H1 (cell line): ENCODE measurements at regions not wholly inside any gene's neighbourhood (a gene's known extent, or its start where the extent isn't known, plus 50 kb on each side); places are given as distances from the start of the nearest gene placed in this dataset.

ENCODE experiments used
- CTCF ChIA-PET: fragments of 300-600 bp; sonication (Branson Sonifier 250); formaldehyde crosslinking; loops from one replicate; lab custom pipeline; 2021; ENCODE audit not compliant: partially characterized antibody; lab: Charles Lee
- POLR2A ChIA-PET: fragments of 300-600 bp; sonication (Branson Sonifier 250); formaldehyde crosslinking; loops from one replicate; lab custom pipeline; 2021; ENCODE audit warnings: inconsistent platforms; ENCODE audit not compliant: partially characterized antibody; lab: Charles Lee
- DNase-seq, 2 experiments: peaks; one replicate each; pipeline versions ENCODE4 v3.0.0 to v3.0.0-alpha.2; 2010 to 2022; ENCODE audit warnings: low spot score in 2 of 2, low read depth in 1 of 2, mixed read lengths in 1 of 2
- FAIRE-seq: peaks from 2 replicates; lab custom pipeline; 2011; peaks lifted over from hg19 to GRCh38; lab: Jason Lieb, UNC
- H2AFZ ChIP-seq: 2 replicates; pipeline ENCODE4 v1.8.1; 2012; ENCODE audit warnings: low read length, inconsistent platforms
- H2AK5ac ChIP-seq: 2 replicates; pipeline ENCODE4 v1.6.1; 2013; ENCODE audit warnings: low read depth, low read length
- H2BK120ac ChIP-seq: replicated peaks from 2 replicates; pipeline ENCODE3; 2013; ENCODE audit warnings: low read depth, low read length, inconsistent platforms
- H2BK12ac ChIP-seq: 2 replicates; pipeline ENCODE4 v1.6.1; 2013; ENCODE audit warnings: low read depth, low read length
- H2BK15ac ChIP-seq: 2 replicates; pipeline ENCODE4 v1.6.1; 2013; ENCODE audit warnings: low read length
- H2BK20ac ChIP-seq: 2 replicates; pipeline ENCODE4 v1.6.1; 2013; ENCODE audit warnings: low read length
- H2BK5ac ChIP-seq: 2 replicates; pipeline ENCODE4 v1.6.1; 2013; ENCODE audit warnings: low read depth, low read length
- H3K14ac ChIP-seq: 2 replicates; pipeline ENCODE4 v1.6.1; 2013; ENCODE audit warnings: inconsistent platforms; ENCODE audit not compliant: insufficient read length
- H3K18ac ChIP-seq: 2 replicates; pipeline ENCODE4 v1.6.1; 2013; ENCODE audit warnings: low read length; ENCODE audit errors: extremely low read depth
- H3K23ac ChIP-seq: 2 replicates; pipeline ENCODE4 v1.6.1; 2013; ENCODE audit warnings: inconsistent platforms; ENCODE audit not compliant: insufficient read length
- H3K23me2 ChIP-seq: 2 replicates; pipeline ENCODE4 v1.6.1; 2013; ENCODE audit warnings: low read depth, low read length
- H3K27ac ChIP-seq: 2 replicates; pipeline ENCODE4 v1.6.1; 2011; ENCODE audit warnings: low read depth, low read length, inconsistent platforms
- H3K27me3 ChIP-seq, 4 experiments: replicated peaks in 1 of 4; 1 replicate in 1 of 4; 2 replicates in 3 of 4; pipeline versions ENCODE4 v1.6.1 to v1.8.1; 2011 to 2013; ENCODE audit warnings: low read length in 3 of 4, mild to moderate bottlenecking in 3 of 4, inconsistent platforms in 2 of 4, mixed read lengths in 2 of 4, moderate library complexity in 1 of 4; ENCODE audit not compliant: control insufficient read depth in 3 of 4, insufficient read depth in 3 of 4; ENCODE audit errors: extremely low read depth in 1 of 4
- H3K36me3 ChIP-seq, 4 experiments: 2 replicates each; pipeline versions ENCODE4 v1.6.1 to v1.8.1; 2011 to 2013; ENCODE audit warnings: mild to moderate bottlenecking in 4 of 4, low read length in 3 of 4, moderate library complexity in 2 of 4, control low read depth in 1 of 4, inconsistent platforms in 1 of 4; ENCODE audit not compliant: insufficient read depth in 4 of 4, control insufficient read depth in 2 of 4
- H3K4ac ChIP-seq: replicated peaks from 2 replicates; pipeline ENCODE3; 2013; ENCODE audit warnings: low read length, low read depth, mixed read lengths, inconsistent platforms; ENCODE audit not compliant: insufficient read length
- H3K4me1 ChIP-seq, 4 experiments: replicated peaks in 1 of 4; 1 replicate in 1 of 4; 2 replicates in 3 of 4; pipeline versions ENCODE4 v1.6.1 to v1.8.1; 2011 to 2013; ENCODE audit warnings: low read length in 3 of 4, inconsistent platforms in 2 of 4, mixed read lengths in 1 of 4; ENCODE audit not compliant: insufficient read depth in 4 of 4, control insufficient read depth in 3 of 4
- H3K4me2 ChIP-seq, 2 experiments: 2 replicates each; pipeline versions ENCODE4 v1.6.1 to v1.8.1; 2011 to 2013; ENCODE audit warnings: low read depth in 2 of 2, low read length in 2 of 2, control low read depth in 1 of 2, inconsistent platforms in 1 of 2, mild to moderate bottlenecking in 1 of 2; ENCODE audit not compliant: insufficient read depth in 1 of 2
- H3K4me3 ChIP-seq, 4 experiments: fragments of 200-600, 300-600 bp in 1 of 4; sonication (generic), shearing (Covaris generic), sonication (Bioruptor Twin) in 1 of 4; 2 replicates each; pipeline versions ENCODE4 v1.5.1 to v1.8.1; 2011 to 2016; ENCODE audit warnings: low read length in 4 of 4, low read depth in 3 of 4, control low read depth in 2 of 4, inconsistent platforms in 2 of 4, mild to moderate bottlenecking in 2 of 4, mixed read lengths in 1 of 4, moderate library complexity in 1 of 4; ENCODE audit not compliant: insufficient read depth in 2 of 4; ENCODE audit errors: extremely low read depth in 1 of 4
- H3K56ac ChIP-seq: replicated peaks from 2 replicates; pipeline ENCODE3; 2013; ENCODE audit warnings: low read depth, mild to moderate bottlenecking, mixed read lengths, low read length, inconsistent platforms; ENCODE audit not compliant: insufficient read length
- H3K79me1 ChIP-seq: 2 replicates; pipeline ENCODE4 v1.6.1; 2013; ENCODE audit warnings: low read depth, low read length, control low read depth
- H3K79me2 ChIP-seq, 2 experiments: 2 replicates each; pipeline versions ENCODE4 v1.6.1 to v1.8.1; 2012 to 2013; ENCODE audit warnings: low read length in 2 of 2, mild to moderate bottlenecking in 2 of 2, inconsistent platforms in 1 of 2; ENCODE audit not compliant: insufficient read depth in 2 of 2, control insufficient read depth in 1 of 2
- H3K9ac ChIP-seq, 4 experiments: replicated peaks in 1 of 4; 1 replicate in 1 of 4; 2 replicates in 3 of 4; pipeline versions ENCODE4 v1.6.1 to v1.8.1; 2011 to 2013; ENCODE audit warnings: low read depth in 3 of 4, low read length in 3 of 4, control low read depth in 2 of 4, mild to moderate bottlenecking in 2 of 4, moderate library complexity in 2 of 4, inconsistent platforms in 1 of 4; ENCODE audit errors: extremely low read depth in 1 of 4
- H3K9me3 ChIP-seq, 2 experiments: 2 replicates each; pipeline versions ENCODE4 v1.6.1 to v1.8.1; 2012 to 2013; ENCODE audit warnings: mild to moderate bottlenecking in 2 of 2, moderate library complexity in 2 of 2, control low read depth in 1 of 2, inconsistent platforms in 1 of 2, low read depth in 1 of 2, low read length in 1 of 2, mixed read lengths in 1 of 2; ENCODE audit not compliant: insufficient read depth in 2 of 2
- H4K20me1 ChIP-seq, 2 experiments: replicated peaks in 1 of 2; 2 replicates each; pipeline versions ENCODE3 to v1.8.1; 2011 to 2013; ENCODE audit warnings: inconsistent platforms in 2 of 2, low read length in 2 of 2, mild to moderate bottlenecking in 1 of 2; ENCODE audit not compliant: insufficient read depth in 2 of 2, control insufficient read depth in 1 of 2
- H4K5ac ChIP-seq: 2 replicates; pipeline ENCODE4 v1.6.1; 2013; ENCODE audit warnings: low read length, low read depth, mixed read lengths, inconsistent platforms; ENCODE audit not compliant: insufficient read length
- H4K8ac ChIP-seq: 2 replicates; pipeline ENCODE4 v1.8.0; 2013; ENCODE audit warnings: mild to moderate bottlenecking, moderate library complexity, low read length, inconsistent platforms; ENCODE audit not compliant: insufficient read depth; ENCODE audit errors: extremely low read depth
- H4K91ac ChIP-seq: replicated peaks from 2 replicates; pipeline ENCODE3; 2013; ENCODE audit warnings: low read length, mixed read lengths, inconsistent platforms; ENCODE audit not compliant: insufficient read length
- BACH1 ChIP-seq: IDR thresholded peaks from 2 replicates; pipeline ENCODE4 v1.6.1; 2012; ENCODE audit warnings: low read length, improper control_type of control experiment
- BRCA1 ChIP-seq: IDR thresholded peaks from 2 replicates; pipeline ENCODE4 v1.6.1; 2012; ENCODE audit warnings: low read depth, low read length, improper control_type of control experiment
- CBX5 ChIP-seq: fragments of 300-800, 300-1000 bp; sonication (generic); IDR thresholded peaks from 2 replicates; pipeline ENCODE4 v1.7.1; 2016; ENCODE audit warnings: antibody characterized with exemption, low read length, low read depth
- EGR1 ChIP-seq: IDR thresholded peaks from 2 replicates; pipeline ENCODE4 v1.6.1; 2011; ENCODE audit warnings: low read depth, low read length, borderline replicate concordance
- FOSL1 ChIP-seq: IDR thresholded peaks from 2 replicates; pipeline ENCODE4 v1.6.1; 2011; ENCODE audit warnings: mild to moderate bottlenecking, low read depth, low read length, moderate library complexity; ENCODE audit not compliant: insufficient read depth
- GABPA ChIP-seq: IDR thresholded peaks from 2 replicates; pipeline ENCODE4 v1.6.1; 2011; ENCODE audit warnings: mild to moderate bottlenecking, low read length, moderate library complexity, borderline replicate concordance; ENCODE audit not compliant: insufficient read depth
- JUN ChIP-seq: IDR thresholded peaks from 2 replicates; pipeline ENCODE4 v1.6.1; 2011; ENCODE audit warnings: low read depth, mild to moderate bottlenecking, improper control_type of control experiment, low read length
- MAFK ChIP-seq: IDR thresholded peaks from 2 replicates; pipeline ENCODE4 v1.6.1; 2012; ENCODE audit warnings: low read depth, mild to moderate bottlenecking, improper control_type of control experiment, low read length
- RAD21 ChIP-seq, 2 experiments: IDR thresholded peaks in 1 of 2; conservative IDR thresholded peaks in 1 of 2; 2 replicates each; pipeline ENCODE4 v1.6.1; 2011; ENCODE audit warnings: low read depth in 2 of 2, low read length in 2 of 2, improper control_type of control experiment in 1 of 2, inconsistent platforms in 1 of 2, mild to moderate bottlenecking in 1 of 2, moderate library complexity in 1 of 2
- SP4 ChIP-seq: IDR thresholded peaks from 2 replicates; pipeline ENCODE4 v1.6.1; 2012; ENCODE audit warnings: low read length, inconsistent platforms
- SUZ12 ChIP-seq: fragments of 200-600 bp; sonication (generic); IDR thresholded peaks from 2 replicates; pipeline ENCODE4 v1.6.1; 2012; ENCODE audit warnings: mild to moderate bottlenecking, inconsistent platforms, low read length, moderate library complexity, mixed read lengths
- WGBS, 2 experiments: shearing (Covaris generic) in 1 of 2; methylation state at CpG; one replicate each; pipeline versions ENCODE4 v1.1.6 to v1.1.7; 2013 to 2015; ENCODE audit warnings: low lambda C conversion rate in 2 of 2, mixed read lengths in 2 of 2, inconsistent platforms in 1 of 2, low coverage in 1 of 2, missing lambda C conversion rate in 1 of 2; ENCODE audit not compliant: insufficient replicate concordance in 2 of 2, insufficient coverage in 1 of 2, insufficient read length in 1 of 2; ENCODE audit errors: extremely low coverage in 1 of 2, missing lambda C conversion rate in 1 of 2; 5-methylcytosine and 5-hydroxymethylcytosine counted together
- TF ChIP-seq, protein P1 (sequence below): IDR thresholded peaks from 2 replicates; pipeline ENCODE4 v1.6.1; 2011; ENCODE audit warnings: low read length, improper control_type of control experiment
- TF ChIP-seq, protein P2 (sequence below): IDR thresholded peaks from 2 replicates; pipeline ENCODE4 v1.6.1; 2011; ENCODE audit warnings: low read depth, mild to moderate bottlenecking, low read length; ENCODE audit not compliant: insufficient read depth

DNA sequence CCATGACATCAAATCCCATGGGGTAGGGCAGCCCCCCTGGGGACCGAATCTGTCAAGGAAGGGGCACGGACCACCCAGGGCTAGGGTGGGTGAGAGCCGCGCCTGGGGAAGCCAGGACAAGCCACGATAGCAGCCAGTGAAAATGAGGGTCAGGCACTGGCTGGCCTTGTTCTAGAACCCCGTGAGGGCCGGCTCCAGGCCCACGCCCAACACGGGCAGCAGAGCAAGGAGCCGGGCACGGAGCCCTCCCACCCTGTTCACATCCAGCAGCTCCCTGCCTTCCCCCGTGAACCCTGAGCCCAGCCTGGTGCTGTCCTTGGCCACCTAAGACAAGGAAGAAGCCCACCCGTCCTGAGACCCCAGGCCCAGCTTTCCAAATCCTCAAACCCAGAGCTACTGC lies 256.7 kb downstream of the PARN start:
- CTCF ChIA-PET, result interaction anchor here (0.7 to 1.3 kb wide), 5 partner anchors 8 to 187 kb away, joined by 3 to 4 read pairs (median 3); no protein-coding TSS in a partner anchor
- Histone ChIP-seq H3K4me1 (peaks cover 0 to 4% (median 2%) of the 10 kb centered on the region in 4 experiments; a peak in 3 of 7 replicates), H2BK5ac (0 out of 2 replicates have a peak overlapping the region, but pooled peaks have one; percentile 9), H2AFZ (no peak overlapping the region), H3K36me3 (no peaks in the 10 kb centered on the region), H3K79me2 (no peaks in the 10 kb centered on the region), H3K27me3 (no peaks in the 10 kb centered on the region), H2BK20ac (no peak overlapping the region), H3K14ac (no peak overlapping the region), H4K8ac (peak overlapping the region; percentile 12; the same call in 1 of the 2 replicates), H4K20me1 (no peaks in the 10 kb centered on the region), H4K5ac (no peak overlapping the region), H3K4ac (no peak overlapping the region), H4K91ac (no peak overlapping the region), H3K9me3 (no peaks in the 10 kb centered on the region), H3K4me2 (no peak overlapping the region), H2BK12ac (no peak overlapping the region), H3K23me2 (no peaks in the 10 kb centered on the region), H3K27ac (no peak overlapping the region), H2BK15ac (no peak overlapping the region), H3K79me1 (no peaks in the 10 kb centered on the region), H2AK5ac (no peak overlapping the region), H3K23ac (no peak overlapping the region), H3K4me3 (no peak overlapping the region), H3K18ac (no peak overlapping the region), H3K56ac (no peak overlapping the region), H3K9ac (no peak overlapping the region), H2BK120ac (no peak overlapping the region)
- POLR2A ChIA-PET, result interaction anchor here (0.5 kb wide), 1 partner anchor 13 kb away, joined by 3 read pairs; no protein-coding TSS in a partner anchor
- WGBS, 2 experiments, result 94% methylated on average over 11 of the region's 13 CpGs; no CpG with 5 or more reads in 1 of the 2 experiments
- DNase-seq (no peak), FAIRE-seq (no peak)
- no peak for TF ChIP-seq BRCA1
- no peak for TF ChIP-seq MAFK
- TF ChIP-seq, protein P1, sequence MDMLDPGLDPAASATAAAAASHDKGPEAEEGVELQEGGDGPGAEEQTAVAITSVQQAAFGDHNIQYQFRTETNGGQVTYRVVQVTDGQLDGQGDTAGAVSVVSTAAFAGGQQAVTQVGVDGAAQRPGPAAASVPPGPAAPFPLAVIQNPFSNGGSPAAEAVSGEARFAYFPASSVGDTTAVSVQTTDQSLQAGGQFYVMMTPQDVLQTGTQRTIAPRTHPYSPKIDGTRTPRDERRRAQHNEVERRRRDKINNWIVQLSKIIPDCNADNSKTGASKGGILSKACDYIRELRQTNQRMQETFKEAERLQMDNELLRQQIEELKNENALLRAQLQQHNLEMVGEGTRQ, result no peak
- TF ChIP-seq GABPA, result no peak
- TF ChIP-seq SP4, result no peak
- TF ChIP-seq SUZ12, result no peak
- no peak for TF ChIP-seq BACH1
- no peak for TF ChIP-seq JUN
- TF ChIP-seq CBX5, result no peak
- TF ChIP-seq, protein P2, sequence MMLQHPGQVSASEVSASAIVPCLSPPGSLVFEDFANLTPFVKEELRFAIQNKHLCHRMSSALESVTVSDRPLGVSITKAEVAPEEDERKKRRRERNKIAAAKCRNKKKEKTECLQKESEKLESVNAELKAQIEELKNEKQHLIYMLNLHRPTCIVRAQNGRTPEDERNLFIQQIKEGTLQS, result no peak
- TF ChIP-seq RAD21 (IDR thresholded peaks at IDR 0.05 in 1 of 2, conservative IDR thresholded peaks at IDR 0.05 in 1 of 2; ENCODE audit: low read depth in 2 of 2, low read length in 2 of 2), result no peak
- no peak for TF ChIP-seq FOSL1
- TF ChIP-seq EGR1, result no peak
